SK-N-MC (cell line): ENCODE measurements at regions not wholly inside any gene's neighbourhood (a gene's known extent, or its start where the extent isn't known, plus 50 kb on each side); places are given as distances from the start of the nearest gene placed in this dataset.

ENCODE experiments used
- EZH2 ChIP-seq: fragments of 200-600 bp; sonication (generic); IDR thresholded peaks from one replicate; pipeline ENCODE4 v1.6.1; 2017; ENCODE audit warnings: antibody characterized with exemption
- FOXP2 ChIP-seq: optimal IDR thresholded peaks from 2 replicates; pipeline ENCODE3; 2011; ENCODE audit warnings: mild to moderate bottlenecking, moderate library complexity; ENCODE audit not compliant: insufficient read depth; ENCODE audit errors: extremely low read length, control extremely low read depth
- POLR2AphosphoS5 ChIP-seq: IDR thresholded peaks from 2 replicates; pipeline ENCODE4 v1.6.1; 2012; ENCODE audit warnings: mild to moderate bottlenecking, low read depth, low read length, borderline replicate concordance

GRCh38 chr6:14339711-14340584 lies 222.4 kb downstream of the CD83 start:
- no peak for TF ChIP-seq POLR2AphosphoS5
- no peak for TF ChIP-seq EZH2
- no peak for TF ChIP-seq FOXP2
